Fibroblast of peridontal ligament (primary cell): ENCODE measurements at regions not wholly inside any gene's neighbourhood (a gene's known extent, or its start where the extent isn't known, plus 50 kb on each side); places are given as distances from the start of the nearest gene placed in this dataset.

Experiments used
- DNase-seq: peaks from one replicate; pipeline ENCODE4 v3.0.0-alpha.2; 2010; ENCODE audit errors: extremely low read depth

DNA sequence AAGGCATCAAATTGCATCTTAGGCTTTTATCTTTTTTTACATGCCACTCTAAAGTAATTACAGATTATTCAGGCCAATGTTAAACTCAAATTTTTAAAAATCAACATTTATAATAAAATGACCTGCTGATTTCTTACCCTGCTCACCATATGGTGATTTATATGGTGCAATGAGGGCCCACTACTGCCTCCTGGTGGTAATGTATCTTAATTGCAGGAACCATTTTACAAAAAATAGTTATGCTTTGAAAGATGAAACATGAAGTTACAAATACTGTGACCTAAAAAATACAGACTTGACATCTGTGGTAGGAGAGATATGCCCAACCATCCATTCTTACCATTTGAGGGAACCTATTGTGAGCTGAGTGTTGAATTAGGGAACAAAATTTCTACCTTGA, 292.6 kb upstream of the TAS2R1 start:
- DNase-seq, result no peak

DNA sequence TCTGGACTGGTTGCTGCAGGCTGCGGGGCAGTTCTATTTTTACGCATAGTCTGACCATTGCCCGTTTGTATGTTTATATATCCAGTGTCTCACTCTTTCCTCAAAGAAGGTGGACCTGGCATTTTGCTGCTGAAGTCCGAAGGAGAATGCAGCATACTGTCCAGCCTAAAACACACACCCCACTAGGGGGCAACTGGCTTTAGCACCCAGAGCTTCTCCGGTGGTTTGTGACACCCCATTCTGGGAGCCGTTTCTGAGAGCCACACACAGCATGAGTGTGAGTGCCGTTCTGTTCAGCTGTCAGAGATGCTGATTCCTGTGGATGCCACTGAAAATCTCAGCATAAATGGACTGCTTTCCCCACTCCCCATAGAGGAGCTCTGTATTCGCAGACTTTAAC, 290.5 kb upstream of the TAS2R1 start:
- no peak for DNase-seq

DNA sequence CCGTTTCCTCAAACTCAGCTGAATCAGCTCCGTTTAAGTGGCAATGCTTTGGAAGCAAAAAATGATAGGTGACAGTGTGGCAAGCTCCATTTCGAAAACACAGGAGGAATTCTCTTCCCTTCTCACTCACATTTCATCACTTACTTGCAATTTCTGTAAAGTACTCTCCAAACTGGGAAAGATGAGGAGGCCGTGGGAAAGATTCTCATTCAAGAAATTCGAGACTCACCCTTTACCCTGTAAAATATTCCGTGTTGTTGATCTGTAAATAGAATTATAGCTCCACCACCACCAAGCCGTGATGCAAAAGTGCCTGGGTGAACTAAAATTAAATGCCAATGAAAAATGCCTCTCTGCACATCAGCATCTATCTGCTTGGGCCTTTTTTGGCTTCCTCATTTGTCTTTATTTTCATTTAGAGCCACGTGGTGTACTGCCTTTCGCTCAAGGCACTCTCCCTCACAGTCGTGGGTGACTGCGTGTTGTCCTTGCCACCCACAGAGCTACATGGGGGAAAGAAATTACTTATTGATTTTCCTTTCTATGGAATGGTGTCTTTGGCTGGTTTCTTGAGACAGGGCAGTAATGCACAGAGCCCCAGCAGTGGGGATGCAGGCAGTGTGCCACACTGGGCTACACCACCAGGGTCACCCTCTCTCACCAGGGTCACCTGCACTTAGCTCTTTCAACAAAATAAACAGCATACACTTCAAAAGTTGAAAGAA, 289.3 kb upstream of the TAS2R1 start:
- DNase-seq, result peak; percentile 58

- no peak for DNase-seq
Measured at GRCh38 chr5:9905661-9906060, 275.5 kb upstream of the TAS2R1 start.

GRCh38 chr5:9903801-9904200, 273.6 kb upstream of the TAS2R1 start:
- DNase-seq, result peak; percentile 52

- peak; percentile 66 for DNase-seq
Measured at GRCh38 chr5:9898319-9898718, 268.2 kb upstream of the TAS2R1 start.

DNA sequence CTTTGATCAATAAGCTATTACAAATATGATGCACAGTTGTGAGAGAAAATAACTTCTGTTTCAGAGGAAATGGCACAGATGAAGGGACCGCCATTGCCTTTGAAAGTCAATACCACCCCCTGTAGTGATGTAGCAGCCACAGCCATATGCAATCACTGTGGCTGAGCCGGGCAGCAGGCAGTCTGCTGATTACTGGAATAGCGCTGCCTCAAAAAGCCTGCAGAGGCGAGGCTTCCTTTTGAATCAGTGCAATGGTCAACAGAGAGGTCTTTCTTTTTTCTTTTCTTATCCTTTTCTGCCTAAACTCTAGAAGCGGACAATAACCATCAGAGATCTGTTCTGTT, 265.1 kb upstream of the TAS2R1 start:
- DNase-seq, result no peak

GRCh38 chr5:9894571-9895301, 264.6 kb upstream of the TAS2R1 start:
- no peak for DNase-seq

GRCh38 chr5:9892696-9893095, 262.5 kb upstream of the TAS2R1 start:
- no peak for DNase-seq

DNA sequence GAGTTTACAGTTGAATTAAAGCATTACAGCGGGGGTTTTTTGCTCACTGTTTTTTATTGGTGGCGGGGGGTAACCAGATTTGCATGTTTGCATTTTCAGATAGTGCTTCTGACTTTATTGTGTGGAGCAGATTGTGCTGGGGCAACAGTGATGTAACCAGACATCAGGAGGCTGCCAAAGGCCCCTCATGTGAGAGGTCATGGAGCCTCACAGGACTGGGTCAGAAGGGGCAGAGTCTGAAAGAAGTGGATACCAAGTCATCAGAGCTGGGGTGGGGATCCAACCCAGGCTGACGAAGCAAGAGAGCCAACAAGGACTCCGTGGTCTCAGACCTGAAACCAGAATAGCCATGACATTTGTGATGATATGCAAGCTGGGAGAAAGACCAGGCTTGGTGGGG, 259.4 kb upstream of the TAS2R1 start:
- DNase-seq, result no peak

DNA sequence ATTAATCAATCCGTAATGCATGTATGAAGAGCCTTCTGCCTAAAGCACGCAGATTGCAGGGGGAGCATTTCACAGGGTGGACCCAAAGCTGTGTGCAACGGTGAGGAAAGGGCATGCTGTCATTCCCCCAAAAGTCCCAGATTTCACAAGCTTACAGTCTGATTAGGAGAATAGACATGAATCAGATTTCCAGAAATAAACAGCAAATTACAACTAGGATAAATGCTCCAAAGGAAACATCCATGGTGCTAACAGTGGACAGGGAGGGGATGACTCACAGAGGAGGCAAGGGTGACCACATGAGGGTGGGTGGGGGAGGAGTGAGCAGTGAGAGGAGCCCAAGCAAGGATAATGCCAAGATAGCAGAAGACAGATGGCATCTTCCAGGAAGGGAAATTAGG, 258.4 kb upstream of the TAS2R1 start:
- DNase-seq, result peak; percentile 93

GRCh38 chr5:9885164-9885563, 255.0 kb upstream of the TAS2R1 start:
- DNase-seq, result no peak

DNA sequence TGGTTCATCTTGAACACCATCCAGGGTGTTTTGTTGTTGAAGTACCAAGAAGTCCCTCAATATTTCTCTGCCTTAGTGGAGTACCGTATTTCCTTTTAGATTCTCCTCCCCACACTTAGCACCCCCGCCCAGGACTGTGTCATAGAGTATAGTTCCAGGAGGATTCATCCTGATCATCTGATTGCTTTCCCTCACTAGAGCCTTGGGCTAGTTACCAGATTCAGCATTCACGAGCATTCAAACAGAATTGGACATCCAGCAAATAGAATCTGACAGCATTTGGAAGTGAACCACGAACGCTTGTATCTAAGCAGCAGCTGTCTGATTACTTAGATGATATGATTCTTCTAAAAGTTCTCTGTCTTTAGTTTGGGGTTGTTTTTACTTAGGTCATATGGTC, 248.1 kb upstream of the TAS2R1 start:
- peak; percentile 68 for DNase-seq

DNA sequence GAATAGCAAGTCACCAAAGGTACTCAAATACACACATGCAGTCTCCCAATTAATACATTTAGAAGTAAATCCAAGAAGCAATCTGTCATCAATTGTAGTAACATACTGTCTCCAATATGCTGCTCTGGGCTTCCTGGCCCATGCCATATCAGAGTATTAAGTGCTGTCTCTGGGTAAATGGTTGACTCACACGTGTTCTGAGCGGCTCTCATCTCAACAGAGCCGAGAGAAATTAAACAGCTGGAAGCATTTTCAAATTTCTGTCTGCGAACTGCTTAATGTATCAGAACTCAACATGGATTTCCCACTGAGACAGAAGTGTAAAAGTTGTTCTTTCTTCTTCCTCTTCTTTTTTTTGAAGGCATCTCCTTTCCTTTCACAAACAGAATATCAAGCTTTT, 247.3 kb upstream of the TAS2R1 start:
- DNase-seq, result no peak

DNA sequence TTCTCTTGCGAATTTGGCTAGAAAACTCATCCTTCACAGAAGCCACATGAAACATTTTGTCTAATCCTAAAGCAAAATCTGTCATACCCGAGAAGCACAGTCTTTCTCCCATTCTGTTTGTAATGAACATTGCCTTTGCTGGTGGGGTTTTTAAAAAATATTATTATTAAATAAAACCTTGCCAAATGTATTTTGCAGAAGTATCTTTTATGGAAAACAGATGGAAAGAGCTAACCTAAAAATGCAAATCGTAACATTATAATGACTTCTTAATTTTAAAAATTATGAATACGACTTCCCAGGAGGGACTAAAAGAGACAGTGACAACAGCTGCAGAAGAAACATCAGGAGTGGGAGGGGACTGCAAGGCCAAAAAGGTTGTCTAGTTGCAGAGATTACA, 246.3 kb upstream of the TAS2R1 start:
- no peak for DNase-seq

- DNase-seq, result peak; percentile 81
Measured at GRCh38 chr5:9869616-9870288, 239.6 kb upstream of the TAS2R1 start.

- DNase-seq, result no peak
Measured at GRCh38 chr5:9865574-9865973, 235.4 kb upstream of the TAS2R1 start.

DNA sequence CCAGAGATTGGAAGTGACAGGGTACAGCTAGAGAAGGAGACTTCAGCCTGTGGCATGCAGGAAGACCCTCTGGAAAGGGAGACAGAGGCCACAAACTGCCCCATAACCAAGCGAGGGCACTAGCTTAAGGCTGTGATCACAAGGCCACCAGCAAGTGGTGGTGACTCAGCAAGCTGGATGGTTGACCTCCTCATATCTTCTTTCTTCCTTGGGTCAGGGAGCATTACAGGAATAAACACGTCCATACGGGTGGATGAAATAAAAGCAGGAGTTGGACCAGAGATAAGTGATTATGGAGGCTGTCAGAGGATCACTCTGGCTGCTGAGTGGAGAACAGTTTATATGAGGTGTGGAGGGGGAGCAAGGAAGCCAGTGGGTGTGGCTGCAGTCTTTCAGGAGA, 234.6 kb upstream of the TAS2R1 start:
- DNase-seq, result no peak

- no peak for DNase-seq
Measured at GRCh38 chr5:9863486-9863885, 233.3 kb upstream of the TAS2R1 start.

DNA sequence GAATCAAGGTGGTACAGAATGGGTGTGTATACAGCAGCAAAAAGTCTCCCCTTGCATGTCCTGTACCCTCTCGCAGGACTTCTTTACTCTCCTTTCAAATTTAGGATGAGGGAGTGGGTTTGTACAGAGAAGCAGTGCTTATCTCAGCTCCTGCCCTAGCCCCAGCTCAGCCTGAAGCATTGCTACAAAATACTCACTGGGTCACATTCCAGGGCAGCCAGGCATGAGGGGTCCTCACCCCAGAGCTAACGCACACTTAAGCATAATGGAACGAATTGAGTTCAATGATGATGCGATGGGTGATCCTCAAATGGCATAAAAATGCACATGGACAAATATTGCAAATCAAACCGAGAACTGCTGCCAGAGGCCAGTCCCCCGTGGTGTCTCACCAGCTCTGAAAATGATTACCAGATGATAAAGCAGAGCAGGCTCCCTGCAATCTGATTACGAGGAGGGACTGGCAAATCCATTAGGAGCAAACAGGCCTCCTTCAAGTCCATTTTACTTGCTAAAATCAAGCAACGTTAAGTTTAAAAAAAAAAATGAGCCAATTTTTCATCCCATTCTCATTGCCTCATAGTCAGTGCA, 231.6 kb upstream of the TAS2R1 start:
- peak; percentile 89 for DNase-seq

GRCh38 chr5:9859808-9860207, 229.7 kb upstream of the TAS2R1 start:
- DNase-seq, result no peak

DNA sequence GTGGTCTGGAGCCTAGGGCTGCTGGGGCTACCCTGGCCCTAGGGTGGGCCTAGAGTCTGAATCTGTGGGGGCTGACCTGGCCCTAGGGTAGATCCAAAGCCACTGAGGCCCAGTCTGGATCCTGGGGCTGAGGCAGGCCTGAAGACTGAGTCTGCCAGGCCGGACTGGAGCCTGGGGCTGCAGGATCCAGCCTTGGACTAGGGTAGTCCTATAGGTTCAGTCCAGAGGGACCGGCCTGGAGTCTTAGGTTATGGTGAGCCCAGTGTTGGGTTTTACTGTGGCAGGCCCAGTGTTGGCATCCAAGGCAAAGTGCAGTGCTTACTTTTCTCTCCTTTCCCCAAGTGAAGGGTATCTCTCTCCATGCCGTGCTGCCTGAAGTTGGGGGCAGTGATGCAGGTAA, 227.9 kb upstream of the TAS2R1 start:
- DNase-seq, result no peak

DNA sequence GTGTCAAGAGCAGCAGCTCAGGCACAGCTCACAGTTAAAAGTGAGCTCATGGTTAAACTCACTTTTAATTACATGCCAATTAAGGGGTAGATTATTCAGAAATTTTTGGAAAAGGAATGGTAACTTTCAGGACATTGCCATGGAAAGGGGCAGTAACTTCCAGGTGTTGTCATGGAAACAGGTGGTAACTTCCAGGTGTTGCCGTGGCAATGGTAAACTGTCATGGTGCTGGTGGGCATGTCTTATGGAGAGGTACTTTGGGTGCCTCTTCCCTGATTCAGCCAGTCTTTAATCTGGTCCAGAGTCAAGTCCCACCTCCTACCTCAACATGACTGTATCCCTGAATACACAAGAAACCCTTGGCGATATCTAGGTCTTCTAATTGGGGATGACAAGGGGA, 223.2 kb upstream of the TAS2R1 start:
- DNase-seq, result no peak
